OCI-LY3 (cell line): ENCODE measurements at regions not wholly inside any gene's neighbourhood (a gene's known extent, or its start where the extent isn't known, plus 50 kb on each side); places are given as distances from the start of the nearest gene placed in this dataset.

Experiments
- H2AFZ ChIP-seq: fragments of 200-600, 300-600 bp; shearing (Covaris generic); 2 replicates; pipeline ENCODE4 v1.6.0; 2014; ENCODE audit warnings: antibody characterized with exemption, low read depth, low read length
- H3K27ac ChIP-seq: fragments of 200-600, 300-600 bp; sonication (generic); 2 replicates; pipeline ENCODE4 v1.5.1; 2014; ENCODE audit warnings: mild to moderate bottlenecking, low read length, moderate library complexity, mixed read lengths
- H3K27me3 ChIP-seq: fragments of 200-600, 300-600 bp; sonication (generic); 2 replicates; pipeline ENCODE4 v1.6.1; 2014; ENCODE audit warnings: low read depth, low read length, mixed read lengths
- H3K36me3 ChIP-seq: fragments of 200-600, 300-600 bp; sonication (generic); replicated peaks from 2 replicates; pipeline ENCODE3; 2014; ENCODE audit warnings: low read depth, low read length, mixed read lengths
- H3K4me1 ChIP-seq: fragments of 300-600, 200-600 bp; sonication (generic); 2 replicates; pipeline ENCODE4 v1.6.1; 2014; ENCODE audit warnings: low read length, mixed read lengths
- H3K4me2 ChIP-seq: fragments of 200-600, 300-600 bp; sonication (generic); 2 replicates; pipeline ENCODE4 v1.6.1; 2014; ENCODE audit warnings: low read length, mixed read lengths
- H3K4me3 ChIP-seq: fragments of 300-600, 200-600 bp; sonication (generic); 2 replicates; pipeline ENCODE4 v1.5.1; 2014; ENCODE audit warnings: antibody characterized with exemption, mild to moderate bottlenecking, low read length, moderate library complexity
- H3K79me2 ChIP-seq: fragments of 300-600, 200-600 bp; shearing (Covaris generic); 2 replicates; pipeline ENCODE4 v1.6.1; 2014; ENCODE audit warnings: mild to moderate bottlenecking, low read length, mixed read lengths
- H3K9ac ChIP-seq: fragments of 300-600, 200-600 bp; shearing (Covaris generic); 2 replicates; pipeline ENCODE4 v1.6.0; 2014; ENCODE audit warnings: mild to moderate bottlenecking, low read length, moderate library complexity
- H3K9me3 ChIP-seq: fragments of 200-600, 300-600 bp; shearing (Covaris generic); 2 replicates; pipeline ENCODE4 v1.6.1; 2014; ENCODE audit warnings: low read length, mixed read lengths; ENCODE audit not compliant: insufficient read depth
- H4K20me1 ChIP-seq: fragments of 200-600, 300-600 bp; sonication (generic); 2 replicates; pipeline ENCODE4 v1.6.1; 2016; ENCODE audit warnings: low read length, mixed read lengths; ENCODE audit not compliant: insufficient read depth
- CTCF ChIP-seq: fragments of 200-600, 300-600 bp; sonication (generic); IDR thresholded peaks from 2 replicates; pipeline ENCODE4 v1.5.1; 2014; ENCODE audit warnings: antibody characterized with exemption, low read length, low read depth
- EZH2phosphoT487 ChIP-seq: fragments of 200-600 bp; shearing (Covaris generic); IDR thresholded peaks from 2 replicates; pipeline ENCODE4 v1.6.1; 2018; ENCODE audit warnings: antibody characterized with exemption, mixed run types, low read depth

- Histone ChIP-seq H3K27ac (no peak overlapping the region), H3K27me3 (no peaks in the 10 kb centered on the region), H4K20me1 (no peaks in the 10 kb centered on the region), H3K9ac (no peak overlapping the region), H3K4me3 (no peak overlapping the region), H3K4me2 (no peak overlapping the region), H3K9me3 (no peaks in the 10 kb centered on the region), H3K36me3 (no peaks in the 10 kb centered on the region), H3K4me1 (no peaks in the 10 kb centered on the region), H2AFZ (no peak overlapping the region), H3K79me2 (no peaks in the 10 kb centered on the region)
- TF ChIP-seq EZH2phosphoT487 (no peak), CTCF (no peak)
Measured at GRCh38 chr15:45943240-45943639, 308.4 kb downstream of the SQOR start.

- Histone ChIP-seq H3K9me3 (no peaks in the 10 kb centered on the region), H3K27me3 (no peaks in the 10 kb centered on the region), H3K9ac (no peak overlapping the region), H3K79me2 (no peaks in the 10 kb centered on the region), H3K4me2 (no peak overlapping the region), H3K4me3 (no peak overlapping the region), H3K4me1 (no peaks in the 10 kb centered on the region), H3K27ac (no peak overlapping the region), H3K36me3 (no peaks in the 10 kb centered on the region), H2AFZ (no peak overlapping the region), H4K20me1 (no peaks in the 10 kb centered on the region)
- no peak for TF ChIP-seq CTCF
- no peak for TF ChIP-seq EZH2phosphoT487
Measured at GRCh38 chr15:45946111-45946510, 311.3 kb downstream of the SQOR start.

- Histone ChIP-seq H3K27me3 (no peaks in the 10 kb centered on the region), H3K79me2 (no peaks in the 10 kb centered on the region), H3K4me3 (no peak overlapping the region), H3K9me3 (no peaks in the 10 kb centered on the region), H3K36me3 (no peaks in the 10 kb centered on the region), H3K4me1 (no peaks in the 10 kb centered on the region), H2AFZ (no peak overlapping the region), H4K20me1 (no peaks in the 10 kb centered on the region), H3K27ac (no peak overlapping the region), H3K4me2 (no peak overlapping the region), H3K9ac (no peak overlapping the region)
- TF ChIP-seq CTCF (no peak), EZH2phosphoT487 (no peak)
Measured at GRCh38 chr15:45948181-45948621, 313.4 kb downstream of the SQOR start.

GRCh38 chr15:45958924-45959323 lies 324.1 kb downstream of the SQOR start:
- TF ChIP-seq CTCF = no peak
- TF ChIP-seq EZH2phosphoT487 = no peak
- Histone ChIP-seq H3K9me3 (no peaks in the 10 kb centered on the region), H3K27ac (no peak overlapping the region), H3K36me3 (no peaks in the 10 kb centered on the region), H3K4me3 (no peak overlapping the region), H4K20me1 (no peaks in the 10 kb centered on the region), H3K27me3 (no peaks in the 10 kb centered on the region), H3K9ac (no peak overlapping the region), H2AFZ (no peak overlapping the region), H3K79me2 (no peaks in the 10 kb centered on the region), H3K4me1 (no peaks in the 10 kb centered on the region), H3K4me2 (no peak overlapping the region)
